ENCODE measurements at regions not wholly inside any gene's neighbourhood (a gene's known extent, or its start where the extent isn't known, plus 50 kb on each side); places are given as distances from the start of the nearest gene placed in this dataset.
"Not testable (repeated sequence)": the region's sequence is repeated elsewhere in the genome, so short reads cannot be mapped to it uniquely, and the experiment has no call there.

DNA sequence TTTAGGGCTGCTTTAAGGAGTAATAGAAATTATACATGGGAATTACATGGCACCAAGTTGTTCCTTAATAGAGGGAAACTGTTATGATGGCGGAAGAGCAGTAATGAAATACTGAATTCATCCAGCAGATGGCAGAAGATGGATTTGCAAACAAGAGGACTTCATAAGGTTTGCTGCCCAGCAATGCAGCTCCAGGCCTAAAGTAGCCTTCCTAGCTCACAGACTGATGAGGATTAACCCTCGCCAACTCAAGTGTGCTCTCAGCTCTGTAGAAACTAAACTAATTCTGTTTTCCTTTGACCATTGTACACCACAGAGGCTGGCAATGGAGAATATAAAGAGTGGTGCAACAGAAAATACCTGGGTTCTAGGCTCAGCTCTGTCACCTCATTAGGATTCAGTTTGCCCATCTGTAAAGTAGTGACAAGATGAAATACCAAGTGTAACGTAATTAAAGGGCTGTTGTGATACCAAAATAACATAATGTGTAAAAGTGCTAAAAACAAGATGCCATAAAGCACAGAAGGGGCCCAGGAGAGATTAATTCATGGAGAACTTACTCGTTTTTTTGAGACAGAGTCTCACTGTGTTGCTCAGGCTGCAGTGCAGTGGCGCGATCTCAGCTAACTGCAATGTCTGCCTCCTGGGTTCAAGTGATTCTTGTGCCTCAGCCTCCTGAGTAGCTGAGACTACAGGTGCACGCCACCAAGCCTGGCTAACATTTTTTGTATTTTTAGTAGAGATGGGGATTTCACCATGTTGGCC is 102.4 kb upstream of the SERBP1 start:
- peak; percentile 60 for DNase-seq

DNA sequence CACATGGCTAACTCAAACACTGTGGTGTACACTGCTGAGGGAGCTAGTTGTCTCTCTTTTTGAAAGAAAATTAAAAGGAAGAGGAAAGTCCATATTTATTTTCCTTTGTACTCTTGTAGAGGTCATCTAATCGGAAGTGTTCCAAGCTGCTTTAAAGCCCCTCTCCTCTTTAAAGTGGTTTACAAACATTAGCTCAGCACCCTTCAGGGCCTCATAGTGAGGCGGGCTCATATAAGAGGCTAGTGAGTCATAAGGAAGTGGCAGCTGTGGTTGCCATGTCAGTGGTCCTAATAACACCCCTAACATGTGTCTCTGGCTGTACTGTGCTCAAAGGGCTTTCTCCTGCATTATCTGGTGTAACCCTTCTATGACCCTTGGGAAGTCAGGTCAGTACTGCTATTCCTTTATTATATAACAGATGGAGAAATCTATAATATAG is 104.4 kb upstream of the SERBP1 start:
- no peak for DNase-seq

DNA sequence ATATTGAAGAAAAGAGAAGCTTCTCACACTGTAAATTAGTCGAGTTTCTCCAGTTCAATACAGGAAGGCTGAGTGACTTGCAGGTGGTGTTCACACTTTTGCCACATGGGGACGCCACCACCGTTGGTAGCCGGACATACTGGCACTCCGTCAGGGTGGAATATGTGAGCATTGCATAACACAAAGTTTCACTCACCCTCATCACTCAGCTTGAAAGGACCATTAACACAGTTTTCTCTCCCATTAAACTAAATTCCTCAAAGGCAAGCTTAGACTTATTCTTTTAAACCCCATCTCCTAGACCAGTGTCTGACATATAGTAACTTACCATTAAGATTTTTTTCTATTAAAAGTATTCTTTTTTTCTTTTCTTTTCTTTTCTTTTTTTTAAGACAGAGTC is 105.3 kb upstream of the SERBP1 start:
- no peak for DNase-seq

DNA sequence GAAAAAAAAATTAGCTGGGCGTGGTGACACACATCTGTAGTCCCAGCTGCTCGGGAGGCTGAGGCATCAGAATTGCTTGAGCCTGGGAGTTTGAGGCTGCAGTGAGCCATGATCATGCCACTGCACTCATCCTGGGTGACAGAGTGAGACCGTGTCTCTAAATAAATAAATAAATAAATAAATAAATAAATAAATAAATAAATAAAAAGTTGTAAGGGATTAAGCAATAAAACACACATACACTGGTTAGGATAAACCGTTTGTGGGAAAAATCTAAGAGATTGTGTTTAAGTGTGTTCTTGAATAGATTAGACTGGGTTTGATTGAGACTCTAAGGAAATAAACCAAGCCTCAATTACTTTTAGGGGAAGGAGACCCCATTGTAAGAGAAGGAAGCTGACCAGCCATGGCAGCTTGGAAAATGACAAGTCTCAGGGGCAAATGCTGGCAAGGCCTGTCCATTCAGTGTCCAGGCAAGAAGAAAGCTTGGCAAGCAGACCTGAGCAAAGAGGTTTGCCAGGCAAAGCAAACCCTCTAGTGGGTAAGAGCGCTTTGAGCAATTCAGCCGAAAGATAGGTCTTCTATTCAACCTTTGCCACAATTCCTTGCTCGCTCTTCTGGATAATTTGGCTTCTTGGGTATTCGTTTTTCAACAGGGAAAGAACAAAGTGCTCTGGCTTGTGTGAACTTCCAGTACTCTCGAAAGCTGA is 106.9 kb upstream of the SERBP1 start:
- DNase-seq = no peak

DNA sequence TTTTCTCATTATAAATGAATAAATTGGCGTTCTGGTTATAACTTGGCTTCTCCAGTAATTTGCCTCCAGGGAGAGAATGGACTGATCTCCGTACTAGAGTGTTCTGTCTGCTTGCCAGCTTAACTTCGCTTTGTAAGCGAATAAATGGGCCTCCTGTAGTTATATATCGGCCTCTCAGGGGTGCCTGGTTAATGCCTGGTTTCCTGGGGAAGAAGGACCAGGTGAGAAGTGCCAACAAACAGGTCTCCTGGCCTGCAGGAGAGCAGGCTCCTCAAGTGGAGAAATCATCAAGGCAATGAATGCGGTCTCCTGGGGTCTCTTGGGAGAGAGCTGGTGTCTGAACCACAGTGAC is 107.4 kb upstream of the SERBP1 start:
- no peak for DNase-seq

DNA sequence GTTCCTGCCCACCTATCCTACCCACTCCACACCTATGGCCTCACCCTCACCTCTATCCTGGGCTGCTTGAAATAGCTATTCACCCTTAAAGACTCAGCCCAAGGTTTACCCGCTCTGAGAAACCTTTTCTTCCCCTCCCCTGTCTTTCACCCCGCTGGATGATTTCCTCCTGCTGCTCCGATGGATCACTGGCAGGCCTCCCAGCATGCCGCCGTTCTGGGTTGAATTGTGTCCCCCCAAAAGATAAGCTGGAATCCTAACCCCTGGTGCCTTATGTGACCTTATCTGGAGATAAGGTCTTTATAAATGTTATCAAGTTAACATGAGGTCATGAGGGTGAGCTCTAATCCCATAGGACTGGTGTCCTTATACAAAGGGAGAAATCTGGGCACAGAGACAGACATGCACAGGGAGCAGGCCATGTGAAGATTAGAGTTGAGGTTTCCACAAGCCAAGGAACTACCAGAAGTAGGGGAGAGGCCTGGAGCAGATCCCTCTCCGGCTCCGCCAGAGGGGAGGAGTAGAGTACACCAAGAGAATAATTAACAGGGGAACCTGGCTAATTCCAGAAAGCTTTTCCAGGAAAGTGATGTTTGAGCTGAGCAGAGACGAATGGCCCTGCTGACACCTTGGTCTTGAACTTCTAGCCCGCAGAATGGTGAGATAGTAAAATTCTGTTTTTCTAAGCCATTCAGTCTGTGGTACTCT is 110.0 kb upstream of the SERBP1 start:
- no peak for DNase-seq

DNA sequence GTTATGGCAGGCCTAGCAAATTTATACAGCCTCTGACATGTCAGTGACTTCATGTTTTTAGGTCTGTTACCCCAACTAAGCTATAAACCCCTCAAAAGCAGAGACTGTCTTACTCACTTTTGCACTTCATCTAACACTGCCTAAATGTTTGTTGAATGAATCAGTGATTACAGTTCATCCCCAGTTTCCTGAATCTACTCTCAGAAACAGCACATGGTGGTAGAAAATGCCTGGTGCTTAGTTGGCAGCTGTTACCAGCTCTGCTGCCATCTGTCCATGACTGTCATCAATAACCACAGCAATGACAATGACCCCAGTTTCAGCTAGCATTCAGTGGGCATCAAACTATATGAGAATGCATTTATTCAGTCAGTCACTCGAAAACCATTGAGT is 110.5 kb upstream of the SERBP1 start:
- no peak for DNase-seq

DNA sequence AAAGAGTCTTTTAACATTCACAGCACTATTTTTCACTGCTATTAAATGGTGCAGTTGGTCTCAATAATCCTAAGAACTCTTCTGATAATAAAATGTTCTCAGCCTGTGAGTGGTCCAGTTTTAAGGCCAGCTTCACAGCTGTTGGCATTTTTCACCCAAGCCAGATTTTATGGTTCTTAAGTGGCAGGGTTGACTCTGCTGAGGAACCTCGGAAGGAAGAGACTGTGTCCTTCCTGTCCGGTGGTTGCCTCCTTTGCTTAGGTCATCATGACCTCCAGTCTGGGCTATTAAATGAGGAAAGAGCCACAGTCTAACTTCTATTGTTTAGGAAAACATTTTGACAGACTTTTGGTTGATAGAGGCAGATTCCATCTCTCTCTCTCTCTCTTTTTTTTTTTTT is 112.5 kb upstream of the SERBP1 start:
- DNase-seq = no peak

DNA sequence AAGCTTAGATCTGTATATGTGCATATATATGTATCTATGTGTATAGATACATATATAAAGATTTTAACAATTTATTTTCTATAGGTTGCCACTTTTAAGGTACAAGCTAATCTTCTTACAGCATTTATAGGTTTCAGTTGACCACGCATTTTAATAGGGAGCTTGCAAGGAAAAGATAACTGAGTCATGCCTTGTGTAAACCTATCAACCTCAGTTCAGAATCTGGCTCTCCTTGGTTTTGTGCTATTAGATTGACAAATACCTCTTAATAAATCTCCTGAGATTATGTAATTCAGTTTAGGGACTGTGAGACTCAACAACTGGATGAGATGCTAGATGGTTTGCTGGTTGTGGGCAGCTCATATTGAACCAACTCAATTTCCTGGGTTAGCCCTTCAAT is 114.7 kb upstream of the SERBP1 start:
- no peak for DNase-seq

DNA sequence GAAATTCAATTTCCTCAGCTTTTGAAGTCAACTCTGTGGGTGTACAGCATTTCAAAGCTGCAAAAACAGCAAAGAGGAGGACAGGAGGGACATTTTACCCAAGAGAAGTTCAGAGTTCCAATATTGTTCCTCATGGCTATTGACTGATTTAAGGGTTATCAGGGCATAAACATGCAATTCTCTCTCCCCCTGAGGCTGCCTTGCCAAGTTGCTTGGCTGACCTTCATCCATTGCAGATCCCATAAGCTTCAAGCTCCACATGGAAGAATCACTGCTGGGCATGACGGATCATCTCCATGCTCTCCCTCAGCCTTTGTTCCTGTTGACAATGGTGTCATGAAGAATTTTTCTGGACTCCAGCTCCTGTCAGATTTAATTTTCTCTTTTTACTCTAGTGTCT is 115.2 kb upstream of the SERBP1 start:
- no peak for DNase-seq

DNA sequence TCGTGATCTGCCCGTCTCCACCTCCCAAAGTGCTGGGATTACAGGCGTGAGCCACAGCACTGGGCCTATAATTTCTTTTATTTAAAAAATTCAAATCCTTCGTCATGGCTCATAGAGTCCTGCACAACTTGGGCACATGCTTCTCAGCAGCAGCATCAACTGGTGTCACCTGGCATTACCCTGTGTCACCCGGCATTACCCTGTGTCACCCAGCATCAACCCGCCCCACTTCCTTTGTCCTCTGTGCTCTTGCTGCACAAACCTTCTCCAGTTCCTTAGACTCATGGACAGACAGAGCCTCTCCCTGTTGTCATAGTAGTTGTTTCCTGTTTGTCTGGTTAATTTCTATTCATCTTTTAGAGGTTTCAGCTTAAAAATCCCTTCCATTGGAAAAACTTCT is 121.2 kb upstream of the SERBP1 start:
- DNase-seq = no peak

DNA sequence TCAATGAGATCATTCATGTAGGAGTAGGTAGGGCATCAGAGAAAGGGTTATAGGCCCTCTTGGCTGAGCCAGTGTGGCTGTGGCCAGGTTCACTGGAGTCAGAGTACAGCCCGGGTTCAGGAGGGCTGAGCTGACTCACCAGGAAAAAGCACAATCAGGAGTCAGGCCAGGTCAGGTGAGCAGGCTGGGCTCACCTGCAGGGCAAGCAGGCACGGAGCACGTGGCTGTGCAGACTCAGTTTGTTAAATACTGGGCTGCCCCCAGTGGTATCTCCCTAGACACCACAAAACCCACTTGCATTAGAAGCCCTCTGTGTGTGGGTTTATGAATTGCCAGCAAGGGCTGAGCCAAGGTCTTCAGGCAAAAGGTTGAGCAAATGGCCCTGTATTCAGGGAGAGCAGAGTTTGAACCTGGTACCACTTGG is 122.1 kb upstream of the SERBP1 start:
- DNase-seq = no peak

DNA sequence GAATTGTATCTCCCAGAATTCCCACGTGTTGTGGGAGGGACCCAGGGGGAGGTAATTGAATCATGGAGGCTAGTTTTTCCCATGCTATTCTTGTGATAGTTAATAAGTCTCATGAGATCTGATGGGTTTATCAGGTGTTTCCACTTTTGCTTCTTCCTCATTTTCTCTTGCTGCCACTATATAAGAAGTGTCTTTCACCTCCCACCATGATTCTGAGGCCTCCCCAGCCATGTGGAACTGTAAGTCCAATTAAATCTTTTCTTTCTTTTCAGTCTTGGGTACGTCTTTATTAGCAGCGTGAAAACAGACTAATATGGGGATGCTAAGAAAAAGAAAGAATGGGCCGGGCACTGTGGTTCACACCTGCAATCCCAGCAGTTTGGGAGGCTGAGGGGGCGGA is 124.0 kb upstream of the SERBP1 start:
- DNase-seq = not testable (repeated sequence)

DNA sequence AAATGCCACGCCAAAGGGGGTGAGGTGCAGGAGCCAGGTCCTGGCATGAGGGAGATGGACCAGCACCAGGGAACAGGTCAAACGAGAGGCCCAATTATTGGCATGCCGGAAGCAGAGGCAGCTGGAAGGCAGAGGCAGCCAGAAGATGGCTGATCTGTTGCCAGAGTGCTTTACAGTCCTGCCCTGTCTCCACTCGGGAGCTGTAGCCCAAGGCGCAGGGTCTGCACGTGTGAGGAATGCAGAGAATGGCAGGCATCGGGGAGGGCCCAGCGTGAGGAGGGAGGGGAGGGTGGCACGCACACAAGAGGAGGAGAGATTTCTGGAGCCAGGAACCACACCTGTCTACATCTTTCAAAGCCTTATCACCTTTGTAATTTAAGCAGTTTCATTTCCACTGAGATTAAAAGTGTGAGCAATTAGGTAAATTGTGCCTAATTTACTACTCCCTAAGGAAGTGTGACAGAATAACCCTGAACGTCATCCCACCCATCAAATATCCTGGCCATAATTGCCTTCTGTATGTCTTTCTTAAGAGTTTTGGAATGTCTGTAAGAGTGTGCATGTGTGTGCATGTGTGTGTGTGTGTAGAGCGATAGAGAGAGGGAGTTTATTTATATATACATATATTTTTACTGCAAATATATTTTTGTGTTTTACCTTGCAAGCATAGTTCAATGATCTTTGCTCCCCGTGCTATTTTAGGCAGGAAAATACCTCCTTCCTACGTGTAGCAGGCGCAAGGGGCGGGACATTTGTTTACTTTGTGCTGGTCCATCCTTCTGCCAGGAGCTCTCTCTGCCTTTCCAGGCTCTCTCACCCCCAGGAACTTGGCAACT is 125.5 kb upstream of the SERBP1 start:
- DNase-seq = peak; percentile 51

DNA sequence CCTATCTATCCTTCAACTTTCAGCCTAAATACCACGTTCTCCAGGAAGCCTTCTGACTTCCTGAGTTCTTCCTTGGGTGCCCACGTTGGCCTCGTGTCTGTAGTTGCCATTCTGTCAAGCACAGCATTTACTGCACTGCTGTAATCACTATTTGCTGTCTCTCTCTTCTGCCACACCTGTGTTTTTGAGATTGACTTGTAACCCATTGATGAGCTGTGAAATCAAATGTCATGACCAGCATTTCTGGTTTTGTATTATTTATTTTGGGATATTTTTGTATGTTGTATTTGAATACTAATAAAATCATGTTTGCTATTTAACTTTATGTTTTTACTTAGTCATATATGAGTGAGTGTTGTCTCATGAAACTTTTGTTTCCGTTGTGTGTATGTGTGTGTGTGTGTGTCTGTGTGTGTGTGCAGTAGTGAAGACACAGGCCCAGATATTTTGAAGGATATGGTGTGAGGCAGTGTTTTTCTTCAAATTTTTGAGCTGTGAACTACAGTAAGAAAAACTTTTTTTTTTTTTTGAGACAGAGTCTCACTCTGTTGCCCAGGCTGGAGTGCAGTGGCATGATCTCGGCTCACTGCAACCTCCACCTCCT is 126.2 kb upstream of the SERBP1 start:
- no peak for DNase-seq

DNA sequence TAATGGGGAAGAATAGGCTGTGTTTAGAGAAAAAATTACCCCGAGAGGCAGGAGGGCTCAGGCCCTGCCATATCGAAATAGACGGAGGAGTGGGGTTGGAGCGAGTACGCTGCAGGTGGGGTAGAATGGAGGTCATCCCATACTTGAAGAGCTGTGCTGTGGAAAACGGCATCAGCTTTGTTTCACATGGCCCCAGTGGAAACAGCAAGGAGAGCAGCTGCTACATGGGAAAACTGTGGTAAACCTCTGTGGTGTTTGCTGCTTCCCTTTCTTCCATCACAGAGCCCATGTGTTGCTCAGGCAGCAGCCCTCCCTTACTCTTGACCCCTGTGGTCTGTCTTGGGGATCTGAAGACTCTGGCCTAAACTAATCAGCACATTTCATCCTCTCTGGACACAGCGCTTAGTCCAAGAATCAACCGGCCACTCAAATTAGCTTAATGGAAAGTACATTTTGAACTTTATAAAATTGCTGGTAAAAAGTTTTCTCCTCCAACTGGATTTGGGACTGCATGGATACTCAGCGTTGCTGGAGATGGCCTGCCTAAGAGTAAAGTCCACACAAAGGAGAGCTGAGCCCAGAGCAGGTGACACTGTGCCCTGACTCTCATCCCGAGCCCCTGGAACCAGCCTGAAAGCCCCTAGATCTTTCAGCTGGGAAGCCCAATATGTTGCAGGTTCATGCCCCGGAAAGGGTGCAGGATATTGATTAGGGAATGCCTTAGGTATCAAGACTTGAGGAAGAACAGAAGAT is 127.1 kb upstream of the GADD45A start:
- no peak for DNase-seq

DNA sequence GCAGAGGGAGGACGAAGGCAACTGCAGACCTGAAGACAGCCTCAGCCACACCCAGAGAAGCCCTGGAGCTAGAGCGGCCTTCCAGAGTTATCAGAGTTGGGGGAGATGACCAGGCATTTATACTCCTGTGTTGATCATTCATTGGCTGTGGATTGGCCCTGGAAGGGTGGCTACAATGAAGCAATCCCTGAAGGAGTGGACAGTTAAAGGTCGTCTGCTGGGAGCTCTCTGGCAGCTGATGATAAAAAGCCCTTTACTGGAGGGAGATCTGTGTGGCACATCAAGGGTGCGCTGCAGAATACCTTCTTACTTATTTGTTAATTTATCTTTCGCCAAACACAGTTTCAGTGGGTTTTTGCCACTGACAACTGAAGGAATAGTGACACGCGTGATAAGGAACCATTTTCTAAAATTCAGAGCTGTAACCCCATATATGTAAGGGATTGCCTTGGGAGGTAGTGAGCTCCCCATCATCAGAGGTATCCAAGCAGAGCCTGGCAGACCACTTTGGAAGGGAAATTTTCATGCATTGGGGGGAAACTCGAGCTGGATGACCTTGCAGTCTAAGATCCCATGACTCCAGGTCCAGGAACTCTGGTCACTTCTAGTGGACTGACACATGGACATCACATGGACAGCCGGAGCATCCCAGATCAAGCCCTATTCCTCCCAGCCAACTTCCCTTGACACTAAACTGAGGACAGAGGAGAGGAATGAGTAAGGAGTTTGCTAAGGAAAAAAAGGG is 126.4 kb upstream of the GADD45A start:
- no peak for DNase-seq

DNA sequence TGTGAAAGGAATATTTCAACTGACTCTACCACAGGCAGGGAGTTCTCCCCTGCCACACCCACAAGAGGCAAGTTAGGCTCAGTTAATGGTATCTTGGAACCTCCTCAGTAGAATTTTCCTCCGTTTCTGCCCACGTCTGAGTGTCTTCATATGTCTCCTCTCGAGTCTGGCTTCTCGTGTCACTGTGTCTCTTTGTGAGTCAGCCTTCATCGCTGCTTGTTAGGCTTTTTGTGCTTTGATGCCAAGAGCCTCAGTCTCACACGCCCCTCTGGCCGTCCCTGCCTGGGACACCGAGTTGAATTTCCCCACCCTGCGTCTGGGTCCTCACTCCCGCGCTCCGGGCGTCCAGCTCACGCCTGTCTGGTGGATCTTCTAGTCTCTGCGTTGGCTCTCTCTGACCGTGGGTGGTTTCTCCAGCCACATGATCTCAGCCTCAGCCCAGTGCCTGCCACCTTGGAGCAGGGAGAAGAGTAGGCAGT is 125.7 kb upstream of the GADD45A start:
- DNase-seq = no peak

DNA sequence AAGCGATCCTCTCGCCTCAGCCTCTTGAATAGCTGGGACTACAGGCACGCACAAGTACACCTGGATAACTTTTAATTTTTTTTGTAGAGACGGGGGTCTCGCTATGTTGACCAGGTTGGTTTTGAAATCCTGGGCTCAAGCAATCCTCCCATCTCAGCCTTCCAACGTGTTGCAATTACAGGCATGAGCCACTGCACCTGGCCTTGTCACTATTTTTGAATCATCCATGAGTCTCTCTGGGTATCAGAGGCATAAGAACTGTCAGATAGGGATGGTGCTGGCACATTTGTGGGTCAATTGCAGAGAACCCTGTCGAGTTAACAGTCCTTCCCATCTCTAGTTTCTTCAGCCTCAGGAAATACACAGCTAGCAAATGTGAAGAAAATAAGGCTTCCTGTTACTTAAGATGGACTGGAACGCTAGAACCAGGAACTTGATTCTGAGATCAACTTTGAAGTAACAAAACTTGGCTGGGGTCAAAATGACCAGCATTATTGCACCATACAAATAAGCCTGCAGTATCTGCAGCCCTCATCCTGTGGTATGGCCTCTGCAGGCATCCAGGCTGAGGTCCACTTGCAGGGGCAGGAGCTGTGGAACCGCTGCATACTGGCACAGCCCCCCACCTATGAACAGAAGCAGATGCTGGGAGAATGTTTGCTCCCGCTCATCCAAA is 124.3 kb upstream of the GADD45A start:
- DNase-seq = no peak

DNA sequence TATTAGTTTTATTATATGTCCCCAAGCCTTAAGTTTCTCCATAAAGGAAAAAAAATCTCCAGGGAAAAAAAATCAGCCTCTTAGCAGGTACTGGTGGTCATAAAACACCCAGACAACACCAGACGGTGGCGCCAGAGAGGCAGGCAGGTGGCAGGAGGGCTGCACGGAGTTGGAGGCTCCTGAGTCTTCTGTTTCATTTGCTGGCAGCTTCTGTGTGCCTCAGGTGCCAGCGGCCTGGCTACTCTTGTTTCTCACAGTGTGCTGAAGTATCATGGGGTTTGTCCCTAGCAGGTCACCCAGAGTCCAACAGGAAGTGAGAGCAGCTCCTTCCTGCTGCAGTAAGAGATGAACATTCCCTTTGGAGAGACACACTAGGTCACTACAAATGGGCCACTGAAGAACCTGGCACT is 123.3 kb upstream of the GADD45A start:
- peak; percentile 76 for DNase-seq
